DND-41 (cell line): ENCODE measurements at regions not wholly inside any gene's neighbourhood (a gene's known extent, or its start where the extent isn't known, plus 50 kb on each side); places are given as distances from the start of the nearest gene placed in this dataset.
A peak's percentile ranks its signal among the peaks of the same experiment; 100 is the strongest.
"Not testable (repeated sequence)": the region's sequence is repeated elsewhere in the genome, so short reads cannot be mapped to it uniquely, and the experiment has no call there.

Source experiments
- ATAC-seq: fragments of 200-7000 bp; cut with Tn5 transposase; 3 replicates; pipeline ENCODE4 v1.9.1; 2021; ENCODE audit warnings: low read depth; ENCODE audit not compliant: insufficient read depth
- DNase-seq: peaks from one replicate; pipeline ENCODE4 v3.0.0-alpha.2; 2020
- H2AFZ ChIP-seq: 2 replicates; pipeline ENCODE4 v1.6.0; 2012; ENCODE audit warnings: low read depth, low read length
- H3K27ac ChIP-seq: 2 replicates; pipeline ENCODE4 v1.5.1; 2012; ENCODE audit warnings: low read length, inconsistent platforms
- H3K27me3 ChIP-seq: fragments of 200-600 bp; sonication (generic); 2 replicates; pipeline ENCODE4 v1.6.0; 2012; ENCODE audit warnings: low read length, mild to moderate bottlenecking, inconsistent platforms; ENCODE audit not compliant: insufficient read depth, poor library complexity
- H3K36me3 ChIP-seq: 2 replicates; pipeline ENCODE4 v1.5.1; 2012; ENCODE audit warnings: low read length, inconsistent platforms; ENCODE audit not compliant: insufficient read depth
- H3K4me1 ChIP-seq: 2 replicates; pipeline ENCODE4 v1.5.1; 2012; ENCODE audit warnings: mild to moderate bottlenecking, low read length; ENCODE audit not compliant: insufficient read depth
- H3K4me2 ChIP-seq: 2 replicates; pipeline ENCODE4 v1.6.0; 2012; ENCODE audit warnings: mild to moderate bottlenecking, moderate library complexity, low read length, inconsistent platforms; ENCODE audit not compliant: insufficient read depth
- H3K4me3 ChIP-seq, 2 experiments: fragments of 200-600 bp in 1 of 2; shearing (Covaris generic) in 1 of 2; 2 replicates each; pipeline ENCODE4 v1.5.1; 2012 to 2016; ENCODE audit warnings: inconsistent platforms in 2 of 2, low read length in 2 of 2, mild to moderate bottlenecking in 2 of 2, low read depth in 1 of 2, moderate library complexity in 1 of 2
- H3K79me2 ChIP-seq: 2 replicates; pipeline ENCODE4 v1.6.0; 2012; ENCODE audit warnings: low read length, inconsistent platforms; ENCODE audit not compliant: insufficient read depth
- H3K9ac ChIP-seq: 2 replicates; pipeline ENCODE4 v1.6.0; 2012; ENCODE audit warnings: low read depth, mild to moderate bottlenecking, inconsistent platforms, low read length, moderate library complexity
- H3K9me3 ChIP-seq: 2 replicates; pipeline ENCODE4 v1.5.1; 2012; ENCODE audit warnings: low read length, moderate library complexity, mild to moderate bottlenecking, inconsistent platforms; ENCODE audit not compliant: insufficient read depth, severe bottlenecking
- H4K20me1 ChIP-seq: 2 replicates; pipeline ENCODE4 v1.6.0; 2012; ENCODE audit warnings: low read length; ENCODE audit not compliant: insufficient read depth
- EZH2 ChIP-seq: IDR thresholded peaks from 3 replicates; pipeline ENCODE4 v1.6.1; 2012; ENCODE audit warnings: borderline replicate concordance, low read depth, mild to moderate bottlenecking, moderate library complexity, low read length, inconsistent platforms; ENCODE audit not compliant: severe bottlenecking
- TF ChIP-seq, protein P1 (sequence below): IDR thresholded peaks from 2 replicates; pipeline ENCODE4 v1.5.1; 2012; ENCODE audit warnings: borderline replicate concordance, low read length, moderate library complexity, mild to moderate bottlenecking; ENCODE audit not compliant: poor library complexity, severe bottlenecking; ENCODE audit errors: extremely low read depth

GRCh38 chrX:78555401-78555980 lies 103.6 kb downstream of the RTL3 start:
- no peak overlapping the region for H3K4me3 ChIP-seq
- ATAC-seq, result peak; percentile 42; the same call in 1 of the 3 replicates
- no peak overlapping the region for H2AFZ ChIP-seq
- H3K27me3 ChIP-seq, result no peaks in the 10 kb centered on the region
- no peaks in the 10 kb centered on the region for H3K9me3 ChIP-seq
- TF ChIP-seq EZH2, result no peak
- TF ChIP-seq, protein P1, sequence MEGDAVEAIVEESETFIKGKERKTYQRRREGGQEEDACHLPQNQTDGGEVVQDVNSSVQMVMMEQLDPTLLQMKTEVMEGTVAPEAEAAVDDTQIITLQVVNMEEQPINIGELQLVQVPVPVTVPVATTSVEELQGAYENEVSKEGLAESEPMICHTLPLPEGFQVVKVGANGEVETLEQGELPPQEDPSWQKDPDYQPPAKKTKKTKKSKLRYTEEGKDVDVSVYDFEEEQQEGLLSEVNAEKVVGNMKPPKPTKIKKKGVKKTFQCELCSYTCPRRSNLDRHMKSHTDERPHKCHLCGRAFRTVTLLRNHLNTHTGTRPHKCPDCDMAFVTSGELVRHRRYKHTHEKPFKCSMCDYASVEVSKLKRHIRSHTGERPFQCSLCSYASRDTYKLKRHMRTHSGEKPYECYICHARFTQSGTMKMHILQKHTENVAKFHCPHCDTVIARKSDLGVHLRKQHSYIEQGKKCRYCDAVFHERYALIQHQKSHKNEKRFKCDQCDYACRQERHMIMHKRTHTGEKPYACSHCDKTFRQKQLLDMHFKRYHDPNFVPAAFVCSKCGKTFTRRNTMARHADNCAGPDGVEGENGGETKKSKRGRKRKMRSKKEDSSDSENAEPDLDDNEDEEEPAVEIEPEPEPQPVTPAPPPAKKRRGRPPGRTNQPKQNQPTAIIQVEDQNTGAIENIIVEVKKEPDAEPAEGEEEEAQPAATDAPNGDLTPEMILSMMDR, result peak; percentile 68
- peaks cover 10% of the 10 kb centered on the region for H3K4me1 ChIP-seq
- no peak overlapping the region for H3K27ac ChIP-seq
- no peak for DNase-seq
- no peak overlapping the region for H3K4me2 ChIP-seq
- no peaks in the 10 kb centered on the region for H4K20me1 ChIP-seq
- no peaks in the 10 kb centered on the region for H3K36me3 ChIP-seq
- no peak overlapping the region for H3K9ac ChIP-seq
- no peaks in the 10 kb centered on the region for H3K79me2 ChIP-seq

DNA sequence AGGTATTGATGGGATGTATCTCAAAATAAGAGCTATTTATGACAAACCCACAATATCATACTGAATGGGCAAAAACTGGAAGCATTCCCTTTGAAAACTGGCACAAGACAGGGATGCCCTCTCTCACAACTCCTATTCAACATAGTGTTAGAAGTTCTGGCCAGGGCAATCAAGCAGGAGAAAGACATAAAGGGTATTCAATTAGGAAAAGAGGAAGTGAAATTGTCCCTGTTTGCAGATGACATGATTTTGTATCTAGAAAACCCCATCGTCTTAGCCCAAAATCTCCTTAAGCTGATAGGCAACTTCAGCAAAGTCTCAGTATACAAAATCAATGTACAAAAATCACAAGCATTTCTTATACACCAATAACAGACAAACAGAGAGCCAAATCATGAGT lies 106.5 kb downstream of the RTL3 start:
- H4K20me1 ChIP-seq, H3K27ac ChIP-seq, H2AFZ ChIP-seq, H3K4me2 ChIP-seq, DNase-seq, H3K9ac ChIP-seq, H3K36me3 ChIP-seq, ATAC-seq, H3K4me3 ChIP-seq, H3K79me2 ChIP-seq, H3K4me1 ChIP-seq, H3K27me3 ChIP-seq, H3K9me3 ChIP-seq: not testable (repeated sequence)

DNA sequence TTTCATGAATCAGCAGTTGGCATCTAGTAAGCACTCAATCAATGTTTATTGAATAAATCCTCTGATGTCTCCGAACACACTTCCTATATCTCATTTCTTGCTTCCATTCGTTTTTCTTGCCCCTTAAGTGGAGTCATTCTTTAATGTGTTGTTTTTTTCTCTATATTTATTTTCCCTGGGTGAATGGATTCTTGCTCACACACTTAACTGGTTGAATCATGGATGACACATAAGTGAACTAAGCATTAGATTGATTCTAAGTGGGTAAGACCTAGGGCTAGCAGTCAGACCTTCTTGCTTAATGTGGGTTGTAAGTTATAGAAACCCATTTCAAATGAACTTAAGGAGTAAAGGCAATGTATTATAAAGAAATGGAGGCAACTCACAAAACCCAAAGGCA lies 111.1 kb downstream of the RTL3 start:
- ATAC-seq, result no peak
- H3K9me3 ChIP-seq, result peaks cover 5% of the 10 kb centered on the region
- no peak for DNase-seq
- TF ChIP-seq EZH2, result no peak
- TF ChIP-seq, protein P1, result no peak
- no peaks in the 10 kb centered on the region for H3K79me2 ChIP-seq
- no peak overlapping the region for H3K4me3 ChIP-seq
- no peak overlapping the region for H3K4me2 ChIP-seq
- no peaks in the 10 kb centered on the region for H3K4me1 ChIP-seq
- H3K9ac ChIP-seq, result no peak overlapping the region
- H4K20me1 ChIP-seq, result no peaks in the 10 kb centered on the region
- H3K27me3 ChIP-seq, result no peaks in the 10 kb centered on the region
- H3K27ac ChIP-seq, result no peak overlapping the region
- H2AFZ ChIP-seq, result no peak overlapping the region
- H3K36me3 ChIP-seq, result no peaks in the 10 kb centered on the region

- Histone ChIP-seq H3K4me1 (no peaks in the 10 kb centered on the region), H3K36me3 (no peaks in the 10 kb centered on the region), H2AFZ (no peak overlapping the region), H3K4me3 (no peak overlapping the region), H3K79me2 (no peaks in the 10 kb centered on the region), H3K27me3 (no peaks in the 10 kb centered on the region), H3K9ac (no peak overlapping the region), H3K9me3 (peaks cover 7% of the 10 kb centered on the region), H4K20me1 (no peaks in the 10 kb centered on the region), H3K4me2 (no peak overlapping the region), H3K27ac (no peak overlapping the region)
- no peak for TF ChIP-seq EZH2
- TF ChIP-seq, protein P1, result no peak
- no peak for DNase-seq
- ATAC-seq, result no peak
Measured at GRCh38 chrX:78545233-78545632, 113.9 kb downstream of the RTL3 start.
